GM23338 (cell line): ENCODE measurements at regions not wholly inside any gene's neighbourhood (a gene's known extent, or its start where the extent isn't known, plus 50 kb on each side); places are given as distances from the start of the nearest gene placed in this dataset.

Experiments used
- ATAC-seq: fragments of 200-7000 bp; cut with Tn5 transposase; 3 replicates; pipeline ENCODE4 v1.9.1; 2020
- DNase-seq: peaks from one replicate; pipeline ENCODE4 v3.0.0-alpha.2; 2015; ENCODE audit warnings: low spot score
- H2AFZ ChIP-seq: fragments of 200-600 bp; sonication (generic); 2 replicates; pipeline ENCODE4 v1.8.0; 2016; ENCODE audit warnings: antibody characterized with exemption, mild to moderate bottlenecking, moderate library complexity
- H3F3A ChIP-seq: fragments of 200-600 bp; sonication (generic); replicated peaks from 2 replicates; pipeline ENCODE4 v1.8.0; 2017; ENCODE audit warnings: antibody characterized with exemption, mixed run types, low read depth
- H3K27ac ChIP-seq: fragments of 200-600 bp; sonication (generic); 2 replicates; pipeline ENCODE4 v1.6.1; 2016; ENCODE audit warnings: low read depth
- H3K27me3 ChIP-seq: fragments of 200-600 bp; sonication (generic); 2 replicates; pipeline ENCODE4 v1.8.0; 2016; ENCODE audit warnings: mild to moderate bottlenecking, mixed run types, moderate library complexity; ENCODE audit not compliant: insufficient read depth
- H3K36me3 ChIP-seq: fragments of 200-600 bp; sonication (generic); 2 replicates; pipeline ENCODE4 v1.8.0; 2016; ENCODE audit warnings: mild to moderate bottlenecking; ENCODE audit not compliant: insufficient read depth
- H3K4me1 ChIP-seq: fragments of 200-600 bp; sonication (generic); 2 replicates; pipeline ENCODE4 v1.8.0; 2016; ENCODE audit warnings: mild to moderate bottlenecking, moderate library complexity; ENCODE audit not compliant: insufficient read depth
- H3K4me2 ChIP-seq: fragments of 200-600 bp; sonication (generic); 2 replicates; pipeline ENCODE4 v1.7.1; 2017; ENCODE audit warnings: mixed run types
- H3K4me3 ChIP-seq: fragments of 200-600 bp; sonication (generic); 2 replicates; pipeline ENCODE4 v1.6.1; 2016; ENCODE audit warnings: mixed run types
- H3K79me2 ChIP-seq: fragments of 200-600 bp; sonication (generic); replicated peaks from 2 replicates; pipeline ENCODE4 v1.8.0; 2017; ENCODE audit warnings: mild to moderate bottlenecking; ENCODE audit not compliant: insufficient read depth
- H3K9me2 ChIP-seq: fragments of 200-600 bp; sonication (generic); 2 replicates; pipeline ENCODE4 v1.8.0; 2017; ENCODE audit not compliant: insufficient read depth
- H4K20me1 ChIP-seq: fragments of 200-600 bp; sonication (generic); replicated peaks from 2 replicates; pipeline ENCODE4 v1.8.0; 2017; ENCODE audit warnings: mild to moderate bottlenecking; ENCODE audit not compliant: insufficient read depth
- H3K27ac Mint-ChIP-seq: 2 replicates; pipeline ENCODE4 v1.8.0; 2020; ENCODE audit warnings: inconsistent platforms, mild to moderate bottlenecking, moderate library complexity, mixed read lengths
- H3K27me3 Mint-ChIP-seq: 3 replicates; pipeline ENCODE4 v1.8.0; 2022; ENCODE audit warnings: low read depth, mild to moderate bottlenecking, moderate library complexity, mixed read lengths, inconsistent platforms; ENCODE audit not compliant: insufficient read depth, poor library complexity
- H3K36me3 Mint-ChIP-seq: 3 replicates; pipeline ENCODE4 v1.8.0; 2021; ENCODE audit warnings: low read depth, mild to moderate bottlenecking, inconsistent platforms, moderate library complexity, mixed read lengths
- H3K4me1 Mint-ChIP-seq: 3 replicates; pipeline ENCODE4 v1.8.0; 2020; ENCODE audit warnings: mild to moderate bottlenecking, inconsistent platforms, mixed read lengths
- H3K4me3 Mint-ChIP-seq: 3 replicates; pipeline ENCODE4 v1.8.0; 2021; ENCODE audit warnings: moderate library complexity, mild to moderate bottlenecking, inconsistent platforms, mixed read lengths
- H3K9me3 Mint-ChIP-seq: 3 replicates; pipeline ENCODE4 v1.8.0; 2020; ENCODE audit warnings: moderate library complexity, mild to moderate bottlenecking, inconsistent platforms, mixed read lengths
- CREB1 ChIP-seq: fragments of 250-450 bp; sonication (Bioruptor Pico); IDR thresholded peaks from 2 replicates; pipeline ENCODE4 v1.5.0; 2020; ENCODE audit warnings: low read depth, mild to moderate bottlenecking, moderate library complexity
- CTCF ChIP-seq, 2 experiments: fragments of 200-600 bp in 1 of 2; sonication (generic) in 1 of 2; conservative IDR thresholded peaks; 2 replicates each; pipeline versions ENCODE4 v1.5.1 to v1.6.1; 2016 to 2017; ENCODE audit warnings: antibody characterized with exemption in 2 of 2, low read depth in 2 of 2, mild to moderate bottlenecking in 2 of 2, moderate library complexity in 1 of 2
- EZH2 ChIP-seq: fragments of 200-600 bp; sonication (generic); IDR thresholded peaks from one replicate; pipeline ENCODE4 v1.8.0; 2017; ENCODE audit warnings: antibody characterized with exemption, mild to moderate bottlenecking, low read depth; ENCODE audit not compliant: unreplicated experiment
- EZH2phosphoT487 ChIP-seq: fragments of 200-600 bp; sonication (generic); IDR thresholded peaks from one replicate; pipeline ENCODE4 v1.8.1; 2018; ENCODE audit warnings: antibody characterized with exemption; ENCODE audit not compliant: unreplicated experiment
- JUNB ChIP-seq: IDR thresholded peaks from one replicate; pipeline ENCODE4 v1.6.1; 2016; ENCODE audit warnings: antibody characterized with exemption; ENCODE audit not compliant: unreplicated experiment
- NANOG ChIP-seq: IDR thresholded peaks from 2 replicates; pipeline ENCODE4 v1.6.1; 2016; ENCODE audit warnings: antibody characterized with exemption, borderline replicate concordance
- POLR2AphosphoS5 ChIP-seq: IDR thresholded peaks from 2 replicates; pipeline ENCODE4 v1.6.1; 2016; ENCODE audit warnings: antibody characterized with exemption, low read depth
- STAT1 ChIP-seq: IDR thresholded peaks from one replicate; pipeline ENCODE4 v1.6.1; 2016; ENCODE audit warnings: antibody characterized with exemption; ENCODE audit not compliant: unreplicated experiment
- ZNF331 ChIP-seq: fragments of 250-450 bp; sonication (Bioruptor Pico); IDR thresholded peaks from 2 replicates; pipeline ENCODE4 v1.5.0; 2020; ENCODE audit warnings: low read depth, mild to moderate bottlenecking, moderate library complexity
- TF ChIP-seq, protein P1 (sequence below): fragments of 250-450 bp; sonication (Bioruptor Pico); IDR thresholded peaks from 2 replicates; pipeline ENCODE4 v1.5.0; 2020; ENCODE audit warnings: mild to moderate bottlenecking, moderate library complexity
- TF ChIP-seq, protein P2 (sequence below): IDR thresholded peaks from one replicate; pipeline ENCODE4 v1.6.1; 2018; ENCODE audit warnings: antibody characterized with exemption; ENCODE audit not compliant: unreplicated experiment
- TF ChIP-seq, protein P3 (sequence below): IDR thresholded peaks from 2 replicates; pipeline ENCODE4 v1.6.1; 2016; ENCODE audit warnings: antibody characterized with exemption

DNA sequence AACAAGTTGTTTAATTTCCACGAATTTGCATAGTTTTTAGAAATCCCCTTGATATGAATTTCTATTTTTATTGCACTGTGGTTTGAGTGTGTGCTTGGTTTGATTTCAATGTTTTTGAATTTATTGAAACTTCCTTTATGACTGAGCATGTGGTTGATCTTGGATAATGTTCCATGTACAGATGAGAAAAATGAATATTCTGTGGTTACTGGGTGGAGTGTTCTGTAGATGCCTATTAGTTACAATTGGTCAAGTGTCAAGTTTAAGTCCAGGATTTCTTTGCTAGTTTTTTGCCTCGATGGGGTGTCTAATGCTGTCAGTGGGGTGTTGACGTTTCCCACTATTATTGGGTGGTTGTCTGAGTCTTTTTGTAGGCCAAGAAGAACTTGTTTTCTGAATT is 319.5 kb upstream of the ACTBL2 start (continued):
- TF ChIP-seq, protein P1, sequence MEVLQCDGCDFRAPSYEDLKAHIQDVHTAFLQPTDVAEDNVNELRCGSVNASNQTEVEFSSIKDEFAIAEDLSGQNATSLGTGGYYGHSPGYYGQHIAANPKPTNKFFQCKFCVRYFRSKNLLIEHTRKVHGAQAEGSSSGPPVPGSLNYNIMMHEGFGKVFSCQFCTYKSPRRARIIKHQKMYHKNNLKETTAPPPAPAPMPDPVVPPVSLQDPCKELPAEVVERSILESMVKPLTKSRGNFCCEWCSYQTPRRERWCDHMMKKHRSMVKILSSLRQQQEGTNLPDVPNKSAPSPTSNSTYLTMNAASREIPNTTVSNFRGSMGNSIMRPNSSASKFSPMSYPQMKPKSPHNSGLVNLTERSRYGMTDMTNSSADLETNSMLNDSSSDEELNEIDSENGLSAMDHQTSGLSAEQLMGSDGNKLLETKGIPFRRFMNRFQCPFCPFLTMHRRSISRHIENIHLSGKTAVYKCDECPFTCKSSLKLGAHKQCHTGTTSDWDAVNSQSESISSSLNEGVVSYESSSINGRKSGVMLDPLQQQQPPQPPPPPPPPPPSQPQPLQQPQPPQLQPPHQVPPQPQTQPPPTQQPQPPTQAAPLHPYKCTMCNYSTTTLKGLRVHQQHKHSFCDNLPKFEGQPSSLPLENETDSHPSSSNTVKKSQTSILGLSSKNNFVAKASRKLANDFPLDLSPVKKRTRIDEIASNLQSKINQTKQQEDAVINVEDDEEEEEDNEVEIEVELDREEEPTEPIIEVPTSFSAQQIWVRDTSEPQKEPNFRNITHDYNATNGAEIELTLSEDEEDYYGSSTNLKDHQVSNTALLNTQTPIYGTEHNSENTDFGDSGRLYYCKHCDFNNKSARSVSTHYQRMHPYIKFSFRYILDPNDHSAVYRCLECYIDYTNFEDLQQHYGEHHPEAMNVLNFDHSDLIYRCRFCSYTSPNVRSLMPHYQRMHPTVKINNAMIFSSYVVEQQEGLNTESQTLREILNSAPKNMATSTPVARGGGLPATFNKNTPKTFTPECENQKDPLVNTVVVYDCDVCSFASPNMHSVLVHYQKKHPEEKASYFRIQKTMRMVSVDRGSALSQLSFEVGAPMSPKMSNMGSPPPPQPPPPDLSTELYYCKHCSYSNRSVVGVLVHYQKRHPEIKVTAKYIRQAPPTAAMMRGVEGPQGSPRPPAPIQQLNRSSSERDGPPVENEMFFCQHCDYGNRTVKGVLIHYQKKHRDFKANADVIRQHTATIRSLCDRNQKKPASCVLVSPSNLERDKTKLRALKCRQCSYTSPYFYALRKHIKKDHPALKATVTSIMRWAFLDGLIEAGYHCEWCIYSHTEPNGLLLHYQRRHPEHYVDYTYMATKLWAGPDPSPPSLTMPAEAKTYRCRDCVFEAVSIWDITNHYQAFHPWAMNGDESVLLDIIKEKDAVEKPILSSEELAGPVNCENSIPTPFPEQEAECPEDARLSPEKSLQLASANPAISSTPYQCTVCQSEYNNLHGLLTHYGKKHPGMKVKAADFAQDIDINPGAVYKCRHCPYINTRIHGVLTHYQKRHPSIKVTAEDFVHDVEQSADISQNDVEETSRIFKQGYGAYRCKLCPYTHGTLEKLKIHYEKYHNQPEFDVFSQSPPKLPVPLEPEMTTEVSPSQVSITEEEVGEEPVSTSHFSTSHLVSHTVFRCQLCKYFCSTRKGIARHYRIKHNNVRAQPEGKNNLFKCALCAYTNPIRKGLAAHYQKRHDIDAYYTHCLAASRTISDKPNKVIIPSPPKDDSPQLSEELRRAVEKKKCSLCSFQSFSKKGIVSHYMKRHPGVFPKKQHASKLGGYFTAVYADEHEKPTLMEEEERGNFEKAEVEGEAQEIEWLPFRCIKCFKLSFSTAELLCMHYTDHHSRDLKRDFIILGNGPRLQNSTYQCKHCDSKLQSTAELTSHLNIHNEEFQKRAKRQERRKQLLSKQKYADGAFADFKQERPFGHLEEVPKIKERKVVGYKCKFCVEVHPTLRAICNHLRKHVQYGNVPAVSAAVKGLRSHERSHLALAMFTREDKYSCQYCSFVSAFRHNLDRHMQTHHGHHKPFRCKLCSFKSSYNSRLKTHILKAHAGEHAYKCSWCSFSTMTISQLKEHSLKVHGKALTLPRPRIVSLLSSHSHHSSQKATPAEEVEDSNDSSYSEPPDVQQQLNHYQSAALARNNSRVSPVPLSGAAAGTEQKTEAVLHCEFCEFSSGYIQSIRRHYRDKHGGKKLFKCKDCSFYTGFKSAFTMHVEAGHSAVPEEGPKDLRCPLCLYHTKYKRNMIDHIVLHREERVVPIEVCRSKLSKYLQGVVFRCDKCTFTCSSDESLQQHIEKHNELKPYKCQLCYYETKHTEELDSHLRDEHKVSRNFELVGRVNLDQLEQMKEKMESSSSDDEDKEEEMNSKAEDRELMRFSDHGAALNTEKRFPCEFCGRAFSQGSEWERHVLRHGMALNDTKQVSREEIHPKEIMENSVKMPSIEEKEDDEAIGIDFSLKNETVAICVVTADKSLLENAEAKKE (CRISPR knock-in tag): no peak
- no peak for TF ChIP-seq POLR2AphosphoS5
- no peak for TF ChIP-seq EZH2
- no peak for TF ChIP-seq JUNB
- TF ChIP-seq NANOG: no peak
- no peak for TF ChIP-seq ZNF331
- TF ChIP-seq EZH2phosphoT487: no peak
- TF ChIP-seq CTCF (conservative IDR thresholded peaks at IDR 0.05; ENCODE audit: low read depth in 2 of 2): no peak

DNA sequence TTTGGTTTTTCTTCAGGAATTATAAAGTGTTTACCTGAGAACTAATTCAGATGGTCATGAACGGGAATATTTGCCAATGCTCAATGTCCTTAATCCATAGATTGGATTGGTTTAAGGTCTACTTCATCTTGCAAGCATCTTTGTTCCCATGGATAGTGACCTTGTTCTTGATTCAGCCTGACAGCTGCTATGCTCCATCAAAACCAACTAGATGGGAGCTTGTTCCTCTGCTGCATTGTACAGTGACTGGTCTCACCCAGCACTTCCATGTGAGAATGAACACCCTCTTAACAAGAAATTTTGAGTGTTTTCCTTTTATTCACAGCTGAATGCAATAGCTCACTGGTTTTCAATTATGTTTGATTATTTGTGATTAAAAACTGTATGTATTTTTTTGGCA is 312.6 kb upstream of the ACTBL2 start:
- Mint-ChIP-seq H3K27ac (no peak overlapping the region), H3K4me1 (no peaks in the 10 kb centered on the region), H3K36me3 (no peaks in the 10 kb centered on the region), H3K27me3 (peaks cover 1% of the 10 kb centered on the region), H3K9me3 (no peaks in the 10 kb centered on the region), H3K4me3 (no peak overlapping the region)
- no peak overlapping the region for H3K4me2 ChIP-seq
- no peaks in the 10 kb centered on the region for H3K36me3 ChIP-seq
- no peak overlapping the region for H3K4me3 ChIP-seq
- no peaks in the 10 kb centered on the region for H4K20me1 ChIP-seq
- no peaks in the 10 kb centered on the region for H3K79me2 ChIP-seq
- no peaks in the 10 kb centered on the region for H3K9me2 ChIP-seq
- DNase-seq (no peak), ATAC-seq (no peak)
- H3K4me1 ChIP-seq: no peaks in the 10 kb centered on the region
- no peak overlapping the region for H2AFZ ChIP-seq
- H3F3A ChIP-seq: no peaks in the 10 kb centered on the region
- no peak overlapping the region for H3K27ac ChIP-seq
- H3K27me3 ChIP-seq: no peaks in the 10 kb centered on the region
- TF ChIP-seq, protein P2, sequence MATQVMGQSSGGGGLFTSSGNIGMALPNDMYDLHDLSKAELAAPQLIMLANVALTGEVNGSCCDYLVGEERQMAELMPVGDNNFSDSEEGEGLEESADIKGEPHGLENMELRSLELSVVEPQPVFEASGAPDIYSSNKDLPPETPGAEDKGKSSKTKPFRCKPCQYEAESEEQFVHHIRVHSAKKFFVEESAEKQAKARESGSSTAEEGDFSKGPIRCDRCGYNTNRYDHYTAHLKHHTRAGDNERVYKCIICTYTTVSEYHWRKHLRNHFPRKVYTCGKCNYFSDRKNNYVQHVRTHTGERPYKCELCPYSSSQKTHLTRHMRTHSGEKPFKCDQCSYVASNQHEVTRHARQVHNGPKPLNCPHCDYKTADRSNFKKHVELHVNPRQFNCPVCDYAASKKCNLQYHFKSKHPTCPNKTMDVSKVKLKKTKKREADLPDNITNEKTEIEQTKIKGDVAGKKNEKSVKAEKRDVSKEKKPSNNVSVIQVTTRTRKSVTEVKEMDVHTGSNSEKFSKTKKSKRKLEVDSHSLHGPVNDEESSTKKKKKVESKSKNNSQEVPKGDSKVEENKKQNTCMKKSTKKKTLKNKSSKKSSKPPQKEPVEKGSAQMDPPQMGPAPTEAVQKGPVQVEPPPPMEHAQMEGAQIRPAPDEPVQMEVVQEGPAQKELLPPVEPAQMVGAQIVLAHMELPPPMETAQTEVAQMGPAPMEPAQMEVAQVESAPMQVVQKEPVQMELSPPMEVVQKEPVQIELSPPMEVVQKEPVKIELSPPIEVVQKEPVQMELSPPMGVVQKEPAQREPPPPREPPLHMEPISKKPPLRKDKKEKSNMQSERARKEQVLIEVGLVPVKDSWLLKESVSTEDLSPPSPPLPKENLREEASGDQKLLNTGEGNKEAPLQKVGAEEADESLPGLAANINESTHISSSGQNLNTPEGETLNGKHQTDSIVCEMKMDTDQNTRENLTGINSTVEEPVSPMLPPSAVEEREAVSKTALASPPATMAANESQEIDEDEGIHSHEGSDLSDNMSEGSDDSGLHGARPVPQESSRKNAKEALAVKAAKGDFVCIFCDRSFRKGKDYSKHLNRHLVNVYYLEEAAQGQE: no peak
- no peak for TF ChIP-seq EZH2phosphoT487
- TF ChIP-seq, protein P3, sequence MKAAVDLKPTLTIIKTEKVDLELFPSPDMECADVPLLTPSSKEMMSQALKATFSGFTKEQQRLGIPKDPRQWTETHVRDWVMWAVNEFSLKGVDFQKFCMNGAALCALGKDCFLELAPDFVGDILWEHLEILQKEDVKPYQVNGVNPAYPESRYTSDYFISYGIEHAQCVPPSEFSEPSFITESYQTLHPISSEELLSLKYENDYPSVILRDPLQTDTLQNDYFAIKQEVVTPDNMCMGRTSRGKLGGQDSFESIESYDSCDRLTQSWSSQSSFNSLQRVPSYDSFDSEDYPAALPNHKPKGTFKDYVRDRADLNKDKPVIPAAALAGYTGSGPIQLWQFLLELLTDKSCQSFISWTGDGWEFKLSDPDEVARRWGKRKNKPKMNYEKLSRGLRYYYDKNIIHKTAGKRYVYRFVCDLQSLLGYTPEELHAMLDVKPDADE: no peak
- no peak for TF ChIP-seq ZNF331
- TF ChIP-seq CREB1 (CRISPR knock-in tag): no peak
- no peak for TF ChIP-seq NANOG
- no peak for TF ChIP-seq STAT1
